Thoracic aorta (tissue), 2 donors: ENCODE measurements at regions not wholly inside any gene's neighbourhood (a gene's known extent, or its start where the extent isn't known, plus 50 kb on each side); places are given as distances from the start of the nearest gene placed in this dataset.

Experiments
- ATAC-seq: fragments of 150-250 bp; one replicate; pipeline ENCODE4 v1.8.0; 2017; ENCODE audit warnings: low read depth; ENCODE audit not compliant: insufficient number of reproducible peaks, low FRiP score
- DNase-seq: peaks from one replicate; pipeline ENCODE4 v3.0.0-alpha.2; 2020; ENCODE audit warnings: low spot score
- H3K27ac ChIP-seq, 2 donors: fragments of 200-600 bp; sonication (generic); 1 replicate in 1 of 2; 2 replicates in 1 of 2; pipeline ENCODE4 v1.5.1; 2016; ENCODE audit warnings: mild to moderate bottlenecking in 2 of 2, moderate library complexity in 2 of 2
- H3K27me3 ChIP-seq: fragments of 200-600 bp; sonication (generic); replicated peaks from 2 replicates; pipeline ENCODE4 v1.6.0; 2016; ENCODE audit warnings: mild to moderate bottlenecking; ENCODE audit not compliant: insufficient read depth
- H3K36me3 ChIP-seq: fragments of 200-600 bp; sonication (generic); one replicate; pipeline ENCODE4 v1.5.1; 2016
- H3K4me1 ChIP-seq, 2 donors: fragments of 200-600 bp; sonication (generic); 1 replicate in 1 of 2; 2 replicates in 1 of 2; pipeline versions ENCODE4 v1.5.1 to v1.6.0; 2016; ENCODE audit warnings: low read depth in 2 of 2, mild to moderate bottlenecking in 1 of 2; ENCODE audit not compliant: control insufficient read depth in 1 of 2
- H3K4me3 ChIP-seq: fragments of 200-600 bp; sonication (generic); 2 replicates; pipeline ENCODE4 v1.5.1; 2016; ENCODE audit warnings: mild to moderate bottlenecking
- H3K9me3 ChIP-seq: fragments of 200-600 bp; sonication (generic); 2 replicates; pipeline ENCODE4 v1.5.1; 2016
- TF ChIP-seq, protein P1 (sequence below): fragments of 200-600 bp; sonication (generic); IDR thresholded peaks from one replicate; pipeline ENCODE4 v1.5.1; 2019; ENCODE audit warnings: antibody characterized with exemption

- no peaks in the 10 kb centered on the region for H3K27me3 ChIP-seq
- no peak overlapping the region for H3K27ac ChIP-seq
- H3K4me1 ChIP-seq = no peaks in the 10 kb centered on the region
- no peaks in the 10 kb centered on the region for H3K36me3 ChIP-seq
- no peaks in the 10 kb centered on the region for H3K9me3 ChIP-seq
- no peak overlapping the region for H3K4me3 ChIP-seq
- no peak for ATAC-seq
- DNase-seq = no peak
- TF ChIP-seq, protein P1, sequence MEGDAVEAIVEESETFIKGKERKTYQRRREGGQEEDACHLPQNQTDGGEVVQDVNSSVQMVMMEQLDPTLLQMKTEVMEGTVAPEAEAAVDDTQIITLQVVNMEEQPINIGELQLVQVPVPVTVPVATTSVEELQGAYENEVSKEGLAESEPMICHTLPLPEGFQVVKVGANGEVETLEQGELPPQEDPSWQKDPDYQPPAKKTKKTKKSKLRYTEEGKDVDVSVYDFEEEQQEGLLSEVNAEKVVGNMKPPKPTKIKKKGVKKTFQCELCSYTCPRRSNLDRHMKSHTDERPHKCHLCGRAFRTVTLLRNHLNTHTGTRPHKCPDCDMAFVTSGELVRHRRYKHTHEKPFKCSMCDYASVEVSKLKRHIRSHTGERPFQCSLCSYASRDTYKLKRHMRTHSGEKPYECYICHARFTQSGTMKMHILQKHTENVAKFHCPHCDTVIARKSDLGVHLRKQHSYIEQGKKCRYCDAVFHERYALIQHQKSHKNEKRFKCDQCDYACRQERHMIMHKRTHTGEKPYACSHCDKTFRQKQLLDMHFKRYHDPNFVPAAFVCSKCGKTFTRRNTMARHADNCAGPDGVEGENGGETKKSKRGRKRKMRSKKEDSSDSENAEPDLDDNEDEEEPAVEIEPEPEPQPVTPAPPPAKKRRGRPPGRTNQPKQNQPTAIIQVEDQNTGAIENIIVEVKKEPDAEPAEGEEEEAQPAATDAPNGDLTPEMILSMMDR = no peak
Observed at GRCh38 chr17:73743518-73744201, 99.4 kb upstream of the SDK2 start.

DNA sequence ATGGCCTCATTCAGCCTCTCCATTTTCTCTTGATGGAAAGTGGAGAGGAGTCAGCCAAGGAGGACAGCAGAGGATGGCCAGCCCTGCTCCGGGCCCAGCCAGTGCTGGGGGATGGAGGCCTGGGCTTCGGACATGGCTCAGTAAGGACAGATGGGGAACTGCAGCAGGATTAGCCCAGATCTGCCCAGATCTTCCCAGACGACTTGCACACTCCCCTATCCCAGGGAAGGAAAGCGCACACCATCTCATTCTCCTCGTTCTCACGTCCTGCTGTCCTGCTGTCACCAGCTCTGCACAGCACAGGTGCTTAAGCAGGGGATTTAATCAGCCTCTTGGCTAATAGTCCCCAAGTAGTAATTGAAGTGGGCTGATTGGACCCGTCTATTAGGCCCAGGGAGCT, 100.2 kb upstream of the SDK2 start:
- Histone ChIP-seq H3K27ac (no peak overlapping the region), H3K4me3 (no peak overlapping the region), H3K4me1 (no peaks in the 10 kb centered on the region), H3K27me3 (no peaks in the 10 kb centered on the region), H3K36me3 (no peaks in the 10 kb centered on the region), H3K9me3 (no peaks in the 10 kb centered on the region)
- DNase-seq = no peak
- ATAC-seq = no peak
- TF ChIP-seq, protein P1 = no peak

DNA sequence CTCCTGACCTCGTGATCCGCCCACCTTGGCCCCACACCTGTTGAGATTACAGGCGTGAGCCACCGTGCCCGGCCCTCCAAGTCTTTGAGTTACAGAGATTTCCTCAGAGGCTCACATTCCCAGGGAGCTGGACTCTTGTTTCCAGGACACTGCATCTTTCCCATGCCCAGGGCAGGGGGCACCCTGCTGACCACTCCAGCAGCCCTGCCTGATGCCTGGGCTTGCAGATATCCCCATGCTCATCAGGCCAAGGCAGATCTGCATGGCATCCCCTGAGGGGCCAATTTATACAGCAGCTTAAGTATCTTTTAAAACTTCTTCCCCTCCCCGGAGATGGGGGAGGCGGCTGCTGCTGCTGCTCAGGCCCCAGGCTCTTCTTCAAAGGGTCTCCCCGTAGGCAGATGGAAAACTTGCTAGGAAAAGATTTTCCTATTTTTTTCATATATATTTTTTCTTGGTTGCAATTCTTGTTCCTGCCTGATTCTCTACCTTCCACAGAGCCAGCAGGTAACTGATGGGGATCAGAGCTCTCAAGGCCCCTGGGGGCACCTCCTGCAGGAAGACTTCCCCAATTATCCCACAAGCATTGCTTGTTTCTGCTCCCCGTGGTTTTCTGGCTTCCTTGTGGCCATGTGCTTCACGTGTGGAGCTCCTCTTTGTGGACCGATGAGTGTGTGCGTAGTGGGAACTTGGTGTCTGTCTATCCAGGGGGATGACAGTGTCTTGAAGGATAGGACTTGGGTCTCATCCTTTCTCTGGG, 102.2 kb upstream of the SDK2 start:
- H3K27me3 ChIP-seq = no peaks in the 10 kb centered on the region
- TF ChIP-seq, protein P1 = no peak
- no peak for ATAC-seq
- no peak overlapping the region for H3K4me3 ChIP-seq
- no peaks in the 10 kb centered on the region for H3K36me3 ChIP-seq
- no peaks in the 10 kb centered on the region for H3K4me1 ChIP-seq
- no peak for DNase-seq
- H3K9me3 ChIP-seq = no peaks in the 10 kb centered on the region
- no peak overlapping the region for H3K27ac ChIP-seq

- no peaks in the 10 kb centered on the region for H3K36me3 ChIP-seq
- ATAC-seq (no peak), DNase-seq (no peak)
- H3K27me3 ChIP-seq = no peaks in the 10 kb centered on the region
- no peak overlapping the region for H3K27ac ChIP-seq
- H3K4me3 ChIP-seq = no peak overlapping the region
- TF ChIP-seq, protein P1 = no peak
- no peaks in the 10 kb centered on the region for H3K4me1 ChIP-seq
- H3K9me3 ChIP-seq = no peaks in the 10 kb centered on the region
Observed at GRCh38 chr17:73747221-73748002, 103.2 kb upstream of the SDK2 start.

DNA sequence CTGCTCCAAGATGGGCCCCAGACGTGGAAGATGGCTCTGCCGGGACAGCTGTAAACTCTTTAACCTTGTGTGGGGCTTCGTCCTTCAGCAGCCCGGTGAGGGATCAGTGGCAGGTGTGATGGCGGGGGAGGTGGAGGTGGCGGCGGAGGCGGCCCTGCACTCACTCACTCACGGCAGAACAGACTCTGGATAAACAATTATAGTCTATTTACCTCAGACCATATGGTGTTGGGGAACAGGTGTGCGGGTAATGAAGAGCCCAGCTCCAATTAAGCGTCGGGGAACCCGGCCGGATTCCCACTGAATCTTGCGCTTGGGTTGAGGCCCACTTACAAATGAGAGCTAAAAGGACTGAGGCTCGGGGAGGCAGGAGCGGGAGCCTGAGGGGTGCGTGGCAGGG, 104.3 kb upstream of the SDK2 start:
- DNase-seq (no peak), ATAC-seq (no peak)
- no peaks in the 10 kb centered on the region for H3K4me1 ChIP-seq
- no peak overlapping the region for H3K27ac ChIP-seq
- H3K27me3 ChIP-seq = no peaks in the 10 kb centered on the region
- H3K9me3 ChIP-seq = no peaks in the 10 kb centered on the region
- no peaks in the 10 kb centered on the region for H3K36me3 ChIP-seq
- TF ChIP-seq, protein P1 = no peak
- no peak overlapping the region for H3K4me3 ChIP-seq
